AG20443 (cell line): ENCODE measurements at regions not wholly inside any gene's neighbourhood (a gene's known extent, or its start where the extent isn't known, plus 50 kb on each side); places are given as distances from the start of the nearest gene placed in this dataset.

ENCODE experiments used
- DNase-seq: peaks from one replicate; pipeline ENCODE4 v3.0.0; 2012; ENCODE audit warnings: low spot score, mixed read lengths

GRCh38 chr13:102935896-102936321 is 90.1 kb downstream of the ERCC5 start:
- no peak for DNase-seq

GRCh38 chr13:102933523-102933922 is 87.7 kb downstream of the ERCC5 start:
- no peak for DNase-seq

DNA sequence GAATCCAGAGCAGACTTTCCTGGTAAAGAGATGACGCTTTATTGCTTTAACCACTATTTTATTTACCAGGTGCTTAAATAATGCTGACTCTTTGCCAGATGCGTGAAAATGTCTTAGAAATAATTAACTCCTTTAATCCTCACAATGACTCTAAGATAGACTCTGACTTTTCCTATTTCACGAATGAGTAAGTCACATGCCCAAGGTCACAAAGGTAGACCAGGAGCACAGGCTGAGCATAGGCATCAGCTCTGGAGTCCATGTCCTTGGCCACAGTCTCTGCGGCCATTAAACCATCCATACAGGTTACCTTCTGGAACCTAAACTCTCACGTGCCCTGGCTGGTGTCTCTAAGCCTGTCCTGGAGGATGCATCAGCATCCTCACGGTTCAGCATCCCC is 87.3 kb downstream of the ERCC5 start:
- no peak for DNase-seq

GRCh38 chr13:102932331-102932730 is 86.5 kb downstream of the ERCC5 start:
- DNase-seq: no peak

- DNase-seq: no peak
Observed at GRCh38 chr13:102930566-102930965, 84.7 kb downstream of the ERCC5 start.

- no peak for DNase-seq
Observed at GRCh38 chr13:102928941-102929675, 83.3 kb downstream of the ERCC5 start.
